Ectodermal cell (in vitro differentiated cells): ENCODE measurements at regions not wholly inside any gene's neighbourhood (a gene's known extent, or its start where the extent isn't known, plus 50 kb on each side); places are given as distances from the start of the nearest gene placed in this dataset.
"Not testable (repeated sequence)": the region's sequence is repeated elsewhere in the genome, so short reads cannot be mapped to it uniquely, and the experiment has no call there.

Experiments used
- H3K27ac ChIP-seq: 2 replicates; pipeline ENCODE4 v1.7.0; 2013; ENCODE audit warnings: mild to moderate bottlenecking, low read depth, low read length; ENCODE audit not compliant: insufficient read depth, poor library complexity, severe bottlenecking
- H3K27me3 ChIP-seq: 2 replicates; pipeline ENCODE4 v1.7.0; 2013; ENCODE audit warnings: mild to moderate bottlenecking, low read length; ENCODE audit not compliant: insufficient read depth, control insufficient read depth, poor library complexity, severe bottlenecking
- H3K36me3 ChIP-seq: one replicate; pipeline ENCODE4 v1.7.0; 2013; ENCODE audit warnings: low read length; ENCODE audit not compliant: control insufficient read depth, insufficient read depth
- H3K4me1 ChIP-seq: one replicate; pipeline ENCODE4 v1.7.0; 2013; ENCODE audit warnings: low read length; ENCODE audit not compliant: control insufficient read depth, insufficient read depth
- H3K4me3 ChIP-seq: 2 replicates; pipeline ENCODE4 v1.7.0; 2013; ENCODE audit warnings: low read depth, low read length, control low read depth; ENCODE audit not compliant: insufficient read depth
- H3K9me3 ChIP-seq: 2 replicates; pipeline ENCODE4 v1.7.0; 2013; ENCODE audit warnings: mild to moderate bottlenecking, low read length, moderate library complexity; ENCODE audit not compliant: control insufficient read depth
- WGBS, 2 experiments: methylation state at CpG; one replicate each; pipeline ENCODE4 v1.1.7; 2013; ENCODE audit warnings: missing lambda C conversion rate in 2 of 2; 5-methylcytosine and 5-hydroxymethylcytosine counted together

GRCh38 chr5:20959347-20959746, 971.3 kb upstream of the CDH18 start:
- no peaks in the 10 kb centered on the region for H3K36me3 ChIP-seq
- H3K27me3 ChIP-seq: no peaks in the 10 kb centered on the region
- no peak overlapping the region for H3K4me3 ChIP-seq
- H3K27ac ChIP-seq: no peak overlapping the region
- 89 to 100% methylated on average over 1 of the region's 1 CpG for WGBS, 2 experiments
- no peaks in the 10 kb centered on the region for H3K4me1 ChIP-seq
- no peaks in the 10 kb centered on the region for H3K9me3 ChIP-seq

DNA sequence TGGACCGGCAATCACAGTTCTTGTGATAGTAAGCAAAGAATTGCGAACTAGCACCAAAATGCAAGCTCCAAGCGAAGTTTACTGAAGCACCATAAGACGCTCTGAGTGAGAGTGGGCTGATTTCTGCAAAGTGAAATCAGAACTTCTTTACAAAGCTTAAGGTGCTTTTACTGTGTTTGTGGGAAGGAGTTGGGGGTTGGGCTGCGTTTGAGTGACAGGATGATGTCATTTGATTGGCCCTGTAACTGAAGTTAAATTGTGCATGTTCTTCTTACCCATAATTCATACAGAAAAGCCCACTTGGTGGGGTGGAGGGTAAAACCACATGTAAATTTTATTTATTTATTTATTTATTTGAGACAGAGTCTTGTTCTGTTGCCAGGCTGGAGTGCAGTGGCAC, 970.6 kb upstream of the CDH18 start:
- Histone ChIP-seq H3K4me3 (no peak overlapping the region), H3K9me3 (no peaks in the 10 kb centered on the region), H3K27me3 (no peaks in the 10 kb centered on the region), H3K36me3 (no peaks in the 10 kb centered on the region), H3K27ac (no peak overlapping the region), H3K4me1 (no peaks in the 10 kb centered on the region)
- WGBS, 2 experiments: 93 to 95% methylated on average over 4 to 5 of the region's 5 CpGs

GRCh38 chr5:20956134-20956533, 968.1 kb upstream of the CDH18 start:
- WGBS, 2 experiments: 100% methylated on average over 1 of the region's 2 CpGs; no CpG with 5 or more reads in 1 of the 2 experiments
- H3K36me3 ChIP-seq: no peaks in the 10 kb centered on the region
- no peaks in the 10 kb centered on the region for H3K9me3 ChIP-seq
- H3K4me1 ChIP-seq: no peaks in the 10 kb centered on the region
- no peak overlapping the region for H3K27ac ChIP-seq
- H3K27me3 ChIP-seq: no peaks in the 10 kb centered on the region
- no peak overlapping the region for H3K4me3 ChIP-seq

- H3K4me1 ChIP-seq: no peaks in the 10 kb centered on the region
- 72% methylated on average over 1 of the region's 1 CpG; no CpG with 5 or more reads in 1 of the 2 experiments for WGBS, 2 experiments
- no peaks in the 10 kb centered on the region for H3K27me3 ChIP-seq
- no peaks in the 10 kb centered on the region for H3K9me3 ChIP-seq
- H3K27ac ChIP-seq: no peak overlapping the region
- H3K36me3 ChIP-seq: no peaks in the 10 kb centered on the region
- H3K4me3 ChIP-seq: no peak overlapping the region
Measured at GRCh38 chr5:20949636-20950035, 961.6 kb upstream of the CDH18 start.

DNA sequence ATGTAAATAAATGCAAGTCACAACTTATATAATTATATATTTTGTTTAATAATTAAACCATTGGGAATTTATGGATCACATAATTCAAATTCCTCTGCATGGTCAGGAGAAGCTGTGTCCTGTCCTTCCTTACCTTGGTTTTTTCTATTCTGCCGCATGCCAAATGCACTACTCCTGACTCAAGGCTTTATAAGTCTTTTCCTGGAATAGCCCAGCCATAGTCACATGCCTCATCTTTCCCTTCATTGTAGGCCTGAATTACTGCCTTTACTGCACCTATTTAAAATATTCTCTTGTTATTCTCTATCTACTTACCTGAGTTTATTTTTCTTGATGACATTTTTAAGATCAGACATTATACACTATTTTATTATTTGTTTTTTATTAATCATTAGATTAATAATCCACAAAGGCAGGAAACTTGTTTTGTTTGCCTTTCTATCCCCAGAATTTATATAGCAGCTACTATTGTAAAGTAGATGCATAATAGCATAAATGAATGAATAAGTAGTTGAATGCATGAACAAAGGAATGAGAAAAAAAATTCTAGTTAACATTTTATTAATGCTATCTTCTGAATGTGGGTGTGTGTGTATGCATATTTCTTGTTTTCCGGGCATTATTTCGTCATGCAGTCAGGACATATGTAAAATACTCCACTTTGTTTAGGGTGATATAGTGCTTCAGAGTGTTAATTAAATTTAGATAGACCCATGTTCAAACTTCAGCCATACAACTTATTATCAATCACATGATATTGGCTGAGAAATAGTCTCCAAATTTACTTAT, 955.4 kb upstream of the CDH18 start:
- not testable (repeated sequence) for H3K27me3 ChIP-seq, H3K27ac ChIP-seq, H3K4me1 ChIP-seq, H3K36me3 ChIP-seq, H3K9me3 ChIP-seq, H3K4me3 ChIP-seq
- WGBS, 2 experiments: 93% methylated on average over 3 of the region's 3 CpGs; no CpG with 5 or more reads in 1 of the 2 experiments

DNA sequence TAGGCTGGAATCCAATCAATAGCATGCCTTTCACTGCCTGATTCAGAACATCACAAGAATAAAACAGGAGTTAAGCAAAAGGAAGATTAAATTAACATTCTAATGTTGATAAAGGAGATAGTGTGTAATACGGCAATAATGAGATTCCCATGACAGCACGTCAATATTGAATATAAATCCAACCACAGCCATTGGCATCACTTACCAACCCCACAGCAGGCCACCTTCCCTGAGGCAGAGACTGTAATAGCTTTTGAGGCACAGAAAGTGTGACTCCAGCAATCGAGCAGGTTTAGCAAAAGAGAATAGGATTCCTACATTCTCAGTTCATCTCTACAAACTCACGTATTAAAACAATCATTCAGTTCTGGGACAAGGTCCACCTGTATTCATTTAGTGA, 954.6 kb upstream of the CDH18 start:
- H3K4me1 ChIP-seq, H3K9me3 ChIP-seq, H3K36me3 ChIP-seq, H3K27me3 ChIP-seq, H3K4me3 ChIP-seq, H3K27ac ChIP-seq: not testable (repeated sequence)
- WGBS, 2 experiments: 82 to 86% methylated on average over 2 of the region's 4 CpGs

DNA sequence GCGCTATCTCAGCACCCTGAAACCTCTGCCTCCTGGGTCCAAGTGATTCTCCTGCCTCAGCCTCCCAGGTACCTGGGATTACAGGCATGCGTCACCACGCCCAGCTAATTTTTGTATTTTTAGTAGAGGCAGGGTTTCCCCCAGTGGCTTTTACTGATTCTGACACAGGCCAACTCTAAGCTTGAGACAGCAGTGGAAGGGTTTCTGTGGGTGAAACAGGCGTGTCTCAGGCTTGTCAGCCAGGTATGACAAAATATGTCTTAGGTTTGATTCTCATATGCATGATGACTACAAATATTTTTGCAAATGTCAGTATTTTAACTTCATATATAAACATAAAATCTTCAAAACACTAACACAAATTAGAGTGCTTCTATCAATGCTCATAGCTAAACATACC, 952.8 kb upstream of the CDH18 start:
- not testable (repeated sequence) for H3K4me1 ChIP-seq, H3K27ac ChIP-seq, H3K9me3 ChIP-seq, H3K4me3 ChIP-seq, H3K36me3 ChIP-seq, H3K27me3 ChIP-seq
- WGBS, 2 experiments: 95 to 96% methylated on average over 3 of the region's 4 CpGs

- WGBS, 2 experiments: 88 to 93% methylated on average over 5 of the region's 5 CpGs
- H3K4me3 ChIP-seq, H3K4me1 ChIP-seq, H3K27me3 ChIP-seq, H3K36me3 ChIP-seq, H3K9me3 ChIP-seq, H3K27ac ChIP-seq: not testable (repeated sequence)
Measured at GRCh38 chr5:20890936-20891335, 902.9 kb upstream of the CDH18 start.

- H3K4me1 ChIP-seq, H3K36me3 ChIP-seq, H3K27ac ChIP-seq, H3K4me3 ChIP-seq, H3K27me3 ChIP-seq, H3K9me3 ChIP-seq: not testable (repeated sequence)
Measured at GRCh38 chr5:20875726-20876125, 887.7 kb upstream of the CDH18 start.

- 100% methylated on average over 2 of the region's 3 CpGs; no CpG with 5 or more reads in 1 of the 2 experiments for WGBS, 2 experiments
- H3K4me1 ChIP-seq, H3K27me3 ChIP-seq, H3K36me3 ChIP-seq, H3K4me3 ChIP-seq, H3K27ac ChIP-seq, H3K9me3 ChIP-seq: not testable (repeated sequence)
Measured at GRCh38 chr5:20865892-20866291, 877.9 kb upstream of the CDH18 start.
